MM.1S (cell line): ENCODE measurements at regions not wholly inside any gene's neighbourhood (a gene's known extent, or its start where the extent isn't known, plus 50 kb on each side); places are given as distances from the start of the nearest gene placed in this dataset.

Experiments
- DNase-seq: peaks from one replicate; pipeline ENCODE4 v3.0.0-alpha.2; 2015
- H2AFZ ChIP-seq: fragments of 300-600 bp; sonication (generic); 2 replicates; pipeline ENCODE4 v1.6.0; 2016; ENCODE audit warnings: antibody characterized with exemption, low read length
- H3F3A ChIP-seq: fragments of 300-600 bp; sonication (generic); 2 replicates; pipeline ENCODE4 v1.6.1; 2016; ENCODE audit warnings: mild to moderate bottlenecking, antibody characterized with exemption, low read length, moderate library complexity, mixed read lengths; ENCODE audit not compliant: insufficient read depth
- H3K27ac ChIP-seq: fragments of 300-600 bp; sonication (generic); 2 replicates; pipeline ENCODE4 v1.5.1; 2016; ENCODE audit warnings: mild to moderate bottlenecking, low read length
- H3K27me3 ChIP-seq: fragments of 300-600 bp; sonication (generic); replicated peaks from 2 replicates; pipeline ENCODE4 v1.6.0; 2016; ENCODE audit warnings: low read length; ENCODE audit not compliant: insufficient read depth
- H3K36me3 ChIP-seq: fragments of 300-600 bp; sonication (generic); replicated peaks from 2 replicates; pipeline ENCODE4 v1.6.1; 2016; ENCODE audit warnings: mild to moderate bottlenecking, low read length, mixed read lengths; ENCODE audit not compliant: insufficient read depth
- H3K4me1 ChIP-seq: fragments of 300-600 bp; sonication (generic); 2 replicates; pipeline ENCODE4 v1.6.1; 2016; ENCODE audit warnings: low read length, mixed read lengths
- H3K4me2 ChIP-seq: fragments of 300-600 bp; sonication (generic); 2 replicates; pipeline ENCODE4 v1.6.0; 2016; ENCODE audit warnings: low read depth, low read length
- H3K4me3 ChIP-seq: fragments of 300-600 bp; sonication (generic); 2 replicates; pipeline ENCODE4 v1.5.1; 2016; ENCODE audit warnings: low read length, mixed read lengths
- H3K79me2 ChIP-seq: fragments of 300-600 bp; sonication (generic); 2 replicates; pipeline ENCODE4 v1.6.1; 2016; ENCODE audit warnings: mixed run types, low read length, mixed read lengths
- H3K9ac ChIP-seq: fragments of 300-600 bp; sonication (generic); 2 replicates; pipeline ENCODE4 v1.6.1; 2016; ENCODE audit warnings: low read length, mixed read lengths
- H3K9me2 ChIP-seq: fragments of 300-600 bp; sonication (generic); replicated peaks from 2 replicates; pipeline ENCODE4 v1.6.1; 2016; ENCODE audit warnings: mild to moderate bottlenecking, low read length, mixed read lengths; ENCODE audit not compliant: insufficient read depth
- H3K9me3 ChIP-seq: fragments of 300-600 bp; sonication (generic); replicated peaks from 2 replicates; pipeline ENCODE4 v1.6.1; 2016; ENCODE audit warnings: mild to moderate bottlenecking, low read length, mixed read lengths; ENCODE audit not compliant: insufficient read depth
- H4K20me1 ChIP-seq: fragments of 300-600 bp; sonication (generic); 2 replicates; pipeline ENCODE4 v1.6.1; 2016; ENCODE audit warnings: mild to moderate bottlenecking, low read length, moderate library complexity, mixed read lengths; ENCODE audit not compliant: insufficient read depth
- CTCF ChIP-seq: fragments of 300-600 bp; sonication (generic); IDR thresholded peaks from 2 replicates; pipeline ENCODE4 v1.5.1; 2016; ENCODE audit warnings: antibody characterized with exemption, low read length, mixed read lengths
- EZH2 ChIP-seq: fragments of 300-600 bp; sonication (generic); optimal IDR thresholded peaks from 2 replicates; pipeline ENCODE3; 2017; ENCODE audit warnings: low read depth, mild to moderate bottlenecking, antibody characterized with exemption, low read length, mixed read lengths
- EZH2phosphoT487 ChIP-seq: fragments of 300-600 bp; sonication (generic); IDR thresholded peaks from 2 replicates; pipeline ENCODE4 v1.6.1; 2018; ENCODE audit warnings: antibody characterized with exemption, low read length

- DNase-seq: no peak
- H3K9me3 ChIP-seq: no peaks in the 10 kb centered on the region
- TF ChIP-seq CTCF: no peak
- TF ChIP-seq EZH2: no peak
- no peak for TF ChIP-seq EZH2phosphoT487
- no peaks in the 10 kb centered on the region for H3K4me1 ChIP-seq
- no peaks in the 10 kb centered on the region for H3K36me3 ChIP-seq
- no peak overlapping the region for H3K4me3 ChIP-seq
- no peak overlapping the region for H3K9ac ChIP-seq
- no peak overlapping the region for H2AFZ ChIP-seq
- H3F3A ChIP-seq: no peaks in the 10 kb centered on the region
- no peak overlapping the region for H3K4me2 ChIP-seq
- H3K9me2 ChIP-seq: no peaks in the 10 kb centered on the region
- H3K79me2 ChIP-seq: no peaks in the 10 kb centered on the region
- no peak overlapping the region for H3K27ac ChIP-seq
- H4K20me1 ChIP-seq: no peaks in the 10 kb centered on the region
- no peaks in the 10 kb centered on the region for H3K27me3 ChIP-seq
These were observed 71.2 kb upstream of the SPDL1 start for GRCh38 chr5:169512385-169512784.

GRCh38 chr5:169511708-169512107, 71.9 kb upstream of the SPDL1 start:
- Histone ChIP-seq H3K9me2 (no peaks in the 10 kb centered on the region), H3K27ac (no peak overlapping the region), H3K27me3 (no peaks in the 10 kb centered on the region), H2AFZ (no peak overlapping the region), H3K4me2 (no peak overlapping the region), H3K36me3 (no peaks in the 10 kb centered on the region), H3K9ac (no peak overlapping the region), H3K79me2 (no peaks in the 10 kb centered on the region), H3K4me3 (no peak overlapping the region), H4K20me1 (no peaks in the 10 kb centered on the region), H3K4me1 (no peaks in the 10 kb centered on the region), H3K9me3 (no peaks in the 10 kb centered on the region), H3F3A (no peaks in the 10 kb centered on the region)
- TF ChIP-seq EZH2 (no peak), EZH2phosphoT487 (no peak), CTCF (no peak)
- DNase-seq: no peak

GRCh38 chr5:169507051-169507450, 76.5 kb upstream of the SPDL1 start:
- Histone ChIP-seq H3K27ac (no peak overlapping the region), H2AFZ (no peak overlapping the region), H4K20me1 (no peaks in the 10 kb centered on the region), H3K36me3 (no peaks in the 10 kb centered on the region), H3K9me3 (no peaks in the 10 kb centered on the region), H3K27me3 (no peaks in the 10 kb centered on the region), H3F3A (no peaks in the 10 kb centered on the region), H3K4me3 (no peak overlapping the region), H3K4me1 (no peaks in the 10 kb centered on the region), H3K79me2 (no peaks in the 10 kb centered on the region), H3K9ac (no peak overlapping the region), H3K9me2 (no peaks in the 10 kb centered on the region), H3K4me2 (no peak overlapping the region)
- DNase-seq: no peak
- no peak for TF ChIP-seq EZH2phosphoT487
- TF ChIP-seq EZH2: no peak
- TF ChIP-seq CTCF: no peak
